Mesothelial cell of epicardium (in vitro differentiated cells): ENCODE measurements at regions not wholly inside any gene's neighbourhood (a gene's known extent, or its start where the extent isn't known, plus 50 kb on each side); places are given as distances from the start of the nearest gene placed in this dataset.
A peak's percentile ranks its signal among the peaks of the same experiment; 100 is the strongest.

Source experiments
- DNase-seq, 2 experiments: peaks; one replicate each; pipeline ENCODE4 v3.0.0; 2021; ENCODE audit warnings: low spot score in 2 of 2; ENCODE audit not compliant: unreplicated experiment in 2 of 2
- H3K27ac Mint-ChIP-seq: 2 replicates; pipeline ENCODE4 v1.8.0; 2021; ENCODE audit warnings: mixed read lengths
- H3K27me3 Mint-ChIP-seq: 2 replicates; pipeline ENCODE4 v1.8.0; 2021; ENCODE audit warnings: low read depth, mixed read lengths
- H3K36me3 Mint-ChIP-seq: 2 replicates; pipeline ENCODE4 v1.8.0; 2021; ENCODE audit warnings: mixed read lengths
- H3K4me1 Mint-ChIP-seq: 2 replicates; pipeline ENCODE4 v1.8.0; 2021; ENCODE audit warnings: mixed read lengths
- H3K4me3 Mint-ChIP-seq: 2 replicates; pipeline ENCODE4 v1.8.0; 2021; ENCODE audit warnings: mild to moderate bottlenecking, moderate library complexity, mixed read lengths
- H3K9me3 Mint-ChIP-seq: 2 replicates; pipeline ENCODE4 v1.8.0; 2021; ENCODE audit warnings: mixed read lengths
- TF ChIP-seq, protein P1 (sequence below): fragments of 200-600 bp; sonication (generic); IDR thresholded peaks from one replicate; pipeline ENCODE4 v1.5.0; 2021; ENCODE audit warnings: antibody characterized with exemption; ENCODE audit not compliant: unreplicated experiment

DNA sequence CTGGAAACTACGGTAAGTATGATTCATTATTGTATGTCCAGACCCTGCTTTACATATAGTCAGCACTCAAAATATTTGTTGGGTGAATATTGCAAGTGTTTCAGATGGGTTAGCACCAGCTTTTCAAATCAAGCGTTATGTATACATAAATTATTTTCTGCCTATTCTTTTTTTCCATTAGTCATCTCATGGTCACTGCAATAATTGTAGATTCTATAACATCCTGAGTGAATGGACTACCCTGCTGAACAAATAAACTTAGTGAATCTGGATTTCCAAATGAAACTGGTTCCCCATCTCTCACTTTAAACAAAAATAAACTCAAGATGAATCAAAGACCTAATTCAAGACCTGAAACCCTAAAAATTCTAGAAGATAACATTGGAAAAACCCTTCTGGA lies 152.3 kb downstream of the DIO2 start:
- TF ChIP-seq, protein P1, sequence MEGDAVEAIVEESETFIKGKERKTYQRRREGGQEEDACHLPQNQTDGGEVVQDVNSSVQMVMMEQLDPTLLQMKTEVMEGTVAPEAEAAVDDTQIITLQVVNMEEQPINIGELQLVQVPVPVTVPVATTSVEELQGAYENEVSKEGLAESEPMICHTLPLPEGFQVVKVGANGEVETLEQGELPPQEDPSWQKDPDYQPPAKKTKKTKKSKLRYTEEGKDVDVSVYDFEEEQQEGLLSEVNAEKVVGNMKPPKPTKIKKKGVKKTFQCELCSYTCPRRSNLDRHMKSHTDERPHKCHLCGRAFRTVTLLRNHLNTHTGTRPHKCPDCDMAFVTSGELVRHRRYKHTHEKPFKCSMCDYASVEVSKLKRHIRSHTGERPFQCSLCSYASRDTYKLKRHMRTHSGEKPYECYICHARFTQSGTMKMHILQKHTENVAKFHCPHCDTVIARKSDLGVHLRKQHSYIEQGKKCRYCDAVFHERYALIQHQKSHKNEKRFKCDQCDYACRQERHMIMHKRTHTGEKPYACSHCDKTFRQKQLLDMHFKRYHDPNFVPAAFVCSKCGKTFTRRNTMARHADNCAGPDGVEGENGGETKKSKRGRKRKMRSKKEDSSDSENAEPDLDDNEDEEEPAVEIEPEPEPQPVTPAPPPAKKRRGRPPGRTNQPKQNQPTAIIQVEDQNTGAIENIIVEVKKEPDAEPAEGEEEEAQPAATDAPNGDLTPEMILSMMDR: no peak
- no peak overlapping the region for H3K27ac Mint-ChIP-seq
- no peaks in the 10 kb centered on the region for H3K36me3 Mint-ChIP-seq
- H3K4me3 Mint-ChIP-seq: no peak overlapping the region
- H3K27me3 Mint-ChIP-seq: peaks cover 19% of the 10 kb centered on the region
- H3K4me1 Mint-ChIP-seq: peaks cover 2% of the 10 kb centered on the region
- peaks cover 9% of the 10 kb centered on the region for H3K9me3 Mint-ChIP-seq
- DNase-seq: no peak

DNA sequence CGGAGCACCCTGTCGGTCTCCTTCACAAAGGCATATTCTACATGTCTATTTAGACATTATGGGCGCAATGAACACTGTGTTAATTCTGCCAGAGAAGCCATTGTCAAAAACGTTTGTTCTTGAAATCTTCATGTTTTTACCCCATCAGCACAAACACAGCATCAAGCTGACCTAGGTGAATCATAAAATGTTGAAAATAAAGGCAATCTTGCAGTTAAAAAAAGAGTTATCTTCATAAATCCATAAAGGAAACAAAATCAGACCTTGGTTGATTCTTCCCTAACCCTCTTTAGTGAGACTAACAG lies 154.9 kb downstream of the DIO2 start:
- TF ChIP-seq, protein P1: peak; percentile 3
- H3K27me3 Mint-ChIP-seq: peaks cover 21% of the 10 kb centered on the region
- DNase-seq: no peak
- H3K4me1 Mint-ChIP-seq: peaks cover 2% of the 10 kb centered on the region
- H3K27ac Mint-ChIP-seq: no peak overlapping the region
- no peaks in the 10 kb centered on the region for H3K36me3 Mint-ChIP-seq
- H3K4me3 Mint-ChIP-seq: no peak overlapping the region
- H3K9me3 Mint-ChIP-seq: peaks cover 8% of the 10 kb centered on the region

DNA sequence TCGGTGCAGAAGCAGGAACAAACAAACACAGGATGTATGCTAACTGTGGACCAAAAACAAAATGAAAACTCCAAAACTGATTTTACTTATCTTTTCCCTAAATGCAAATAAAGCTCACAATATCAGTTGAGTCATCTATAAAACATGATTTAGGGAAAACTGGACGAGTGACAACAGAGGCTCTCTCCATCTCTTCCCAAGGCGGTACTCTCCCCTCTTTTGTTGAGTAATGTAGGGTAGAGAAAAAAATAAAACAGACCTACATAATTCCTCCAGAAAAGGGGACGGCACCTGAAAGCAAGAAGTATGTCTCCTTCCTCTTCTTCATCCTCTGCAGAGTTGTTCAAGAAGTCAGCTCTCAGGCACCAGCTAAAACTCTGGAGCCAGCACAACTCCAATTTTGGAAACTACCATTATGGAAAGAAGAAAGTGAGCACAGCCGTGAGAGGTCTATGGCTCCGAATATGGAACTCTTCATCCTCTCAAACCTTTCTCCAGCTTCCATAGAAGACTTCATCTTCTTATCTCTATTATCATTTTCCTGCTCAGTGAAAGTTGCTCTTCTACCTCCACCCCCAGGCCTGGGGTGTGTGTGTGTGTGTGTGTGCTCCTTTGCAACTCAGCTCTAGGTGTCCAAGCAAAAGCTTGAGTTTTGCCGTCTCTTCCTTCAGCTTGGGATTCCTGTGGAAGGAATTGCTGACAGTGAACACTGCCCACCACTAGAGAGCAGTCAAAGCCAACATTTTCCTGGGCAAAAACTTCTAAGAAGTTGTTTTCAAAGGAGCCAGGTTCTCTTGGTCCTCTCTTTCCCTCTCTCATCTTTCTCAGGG lies 155.4 kb downstream of the DIO2 start:
- Mint-ChIP-seq H3K27me3 (peaks cover 20% of the 10 kb centered on the region), H3K4me1 (peaks cover 2% of the 10 kb centered on the region), H3K27ac (no peak overlapping the region), H3K36me3 (no peaks in the 10 kb centered on the region), H3K4me3 (no peak overlapping the region), H3K9me3 (peaks cover 9% of the 10 kb centered on the region)
- DNase-seq: peak in 1 of 2 experiments; percentile 39
- TF ChIP-seq, protein P1: peak; percentile 61

DNA sequence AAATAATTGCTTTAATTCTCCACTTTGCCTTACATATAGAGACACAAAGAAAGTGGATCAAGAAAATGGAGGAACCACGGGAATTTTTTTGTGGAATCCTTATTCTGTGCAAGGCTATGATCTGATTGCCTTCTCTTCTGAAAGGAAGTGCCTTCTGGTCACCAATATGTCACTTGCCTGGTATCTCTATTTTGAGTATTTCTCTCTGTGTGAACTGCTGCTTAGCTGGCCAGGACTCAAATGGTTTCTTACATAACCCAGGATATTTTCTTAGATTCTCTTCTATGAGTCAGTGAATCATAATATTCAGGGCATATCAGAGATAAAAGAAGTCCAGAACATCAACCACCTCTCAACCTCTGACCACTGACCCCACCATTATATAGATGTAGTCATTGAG lies 156.1 kb downstream of the DIO2 start:
- Mint-ChIP-seq H3K4me1 (peaks cover 2% of the 10 kb centered on the region), H3K9me3 (peaks cover 12% of the 10 kb centered on the region), H3K27me3 (peaks cover 19% of the 10 kb centered on the region), H3K36me3 (no peaks in the 10 kb centered on the region), H3K27ac (no peak overlapping the region), H3K4me3 (no peak overlapping the region)
- no peak for DNase-seq
- TF ChIP-seq, protein P1: no peak

DNA sequence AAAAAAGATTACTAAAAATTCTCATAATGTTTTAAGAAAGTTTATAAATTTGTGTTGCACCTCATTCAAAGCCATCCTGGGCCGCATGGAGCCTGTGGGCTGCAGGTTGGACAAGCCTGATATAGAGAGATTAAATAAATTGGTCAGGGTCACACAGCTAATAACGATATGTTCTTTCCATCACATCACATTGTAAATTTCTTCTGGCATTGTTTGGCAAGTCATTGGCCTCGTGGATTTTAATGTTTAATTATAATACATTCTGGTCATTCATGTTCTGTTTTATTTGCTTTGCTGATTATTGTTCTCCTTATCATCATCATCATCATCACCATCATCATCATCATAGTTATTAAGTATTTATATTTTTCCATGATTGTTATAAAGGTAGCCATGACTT lies 157.3 kb downstream of the DIO2 start:
- H3K36me3 Mint-ChIP-seq: no peaks in the 10 kb centered on the region
- TF ChIP-seq, protein P1: no peak
- DNase-seq: no peak
- no peak overlapping the region for H3K27ac Mint-ChIP-seq
- peaks cover 2% of the 10 kb centered on the region for H3K4me1 Mint-ChIP-seq
- peaks cover 7% of the 10 kb centered on the region for H3K9me3 Mint-ChIP-seq
- H3K27me3 Mint-ChIP-seq: peaks cover 17% of the 10 kb centered on the region
- no peak overlapping the region for H3K4me3 Mint-ChIP-seq

DNA sequence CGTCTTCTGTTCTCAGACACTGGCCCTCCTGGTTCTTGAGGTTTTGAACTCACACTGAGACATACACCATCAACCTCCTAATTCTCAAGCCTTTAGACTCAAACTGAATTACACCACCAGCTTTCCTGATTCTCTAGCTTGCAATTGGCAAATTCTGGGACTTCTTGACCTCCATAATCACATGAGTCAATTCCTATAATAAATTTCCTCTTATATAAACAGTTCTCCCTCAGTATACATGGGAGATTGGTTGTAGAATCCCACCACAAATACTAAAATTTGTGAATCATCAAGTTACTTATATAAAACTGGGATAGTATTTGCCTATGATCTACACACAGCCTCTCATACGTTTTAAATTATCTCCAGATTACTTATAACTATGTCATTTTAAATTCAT lies 162.2 kb downstream of the DIO2 start:
- TF ChIP-seq, protein P1: no peak
- no peaks in the 10 kb centered on the region for H3K4me1 Mint-ChIP-seq
- peaks cover 2% of the 10 kb centered on the region for H3K27me3 Mint-ChIP-seq
- no peak overlapping the region for H3K4me3 Mint-ChIP-seq
- peaks cover 9% of the 10 kb centered on the region for H3K9me3 Mint-ChIP-seq
- no peak overlapping the region for H3K27ac Mint-ChIP-seq
- no peak for DNase-seq
- no peaks in the 10 kb centered on the region for H3K36me3 Mint-ChIP-seq
